Neural progenitor cell (in vitro differentiated cells): ENCODE measurements at regions not wholly inside any gene's neighbourhood (a gene's known extent, or its start where the extent isn't known, plus 50 kb on each side); places are given as distances from the start of the nearest gene placed in this dataset.
A peak's percentile ranks its signal among the peaks of the same experiment; 100 is the strongest.

Source experiments
- DNase-seq: peaks from one replicate; pipeline ENCODE4 v3.0.0-alpha.2; 2016; ENCODE audit warnings: low spot score
- H2AFZ ChIP-seq: fragments of 200-600 bp; sonication (generic); replicated peaks from 2 replicates; pipeline ENCODE4 v1.6.1; 2016; ENCODE audit warnings: antibody characterized with exemption
- H3F3A ChIP-seq: fragments of 200-600 bp; sonication (generic); 2 replicates; pipeline ENCODE4 v1.6.1; 2016; ENCODE audit warnings: antibody characterized with exemption, low read depth
- H3K27ac ChIP-seq: fragments of 200-600 bp; sonication (generic); 2 replicates; pipeline ENCODE4 v1.5.1; 2016; ENCODE audit warnings: mild to moderate bottlenecking
- H3K27me3 ChIP-seq: fragments of 200-600 bp; sonication (generic); 2 replicates; pipeline ENCODE4 v1.6.1; 2016; ENCODE audit warnings: mild to moderate bottlenecking, moderate library complexity
- H3K36me3 ChIP-seq: fragments of 200-600 bp; sonication (generic); 2 replicates; pipeline ENCODE4 v1.5.1; 2016
- H3K4me1 ChIP-seq: fragments of 200-600 bp; sonication (generic); 2 replicates; pipeline ENCODE4 v1.6.1; 2016; ENCODE audit warnings: mixed run types
- H3K4me2 ChIP-seq: fragments of 200-600 bp; sonication (generic); 2 replicates; pipeline ENCODE4 v1.6.1; 2016
- H3K4me3 ChIP-seq: fragments of 200-600 bp; sonication (generic); 2 replicates; pipeline ENCODE4 v1.5.1; 2016
- H3K79me2 ChIP-seq: fragments of 200-600 bp; sonication (generic); 2 replicates; pipeline ENCODE4 v1.6.1; 2016; ENCODE audit warnings: low read depth
- H3K9ac ChIP-seq: fragments of 200-600 bp; sonication (generic); 2 replicates; pipeline ENCODE4 v1.6.1; 2016
- H3K9me3 ChIP-seq: fragments of 200-600 bp; sonication (generic); 2 replicates; pipeline ENCODE4 v1.5.1; 2016; ENCODE audit warnings: low read depth
- H4K20me1 ChIP-seq: fragments of 200-600 bp; sonication (generic); 2 replicates; pipeline ENCODE4 v1.6.1; 2016; ENCODE audit warnings: low read depth
- H3K27ac Mint-ChIP-seq: 3 replicates; pipeline ENCODE4 v1.8.0; 2021; ENCODE audit warnings: mixed read lengths
- H3K27me3 Mint-ChIP-seq: 2 replicates; pipeline ENCODE4 v1.8.0; 2022; ENCODE audit warnings: low read depth, mild to moderate bottlenecking, inconsistent platforms, moderate library complexity, mixed read lengths; ENCODE audit not compliant: insufficient read depth
- H3K36me3 Mint-ChIP-seq: 3 replicates; pipeline ENCODE4 v1.8.0; 2021; ENCODE audit warnings: mixed read lengths
- H3K4me1 Mint-ChIP-seq: 3 replicates; pipeline ENCODE4 v1.8.0; 2021; ENCODE audit warnings: mixed read lengths
- H3K4me3 Mint-ChIP-seq: 3 replicates; pipeline ENCODE4 v1.8.0; 2021; ENCODE audit warnings: mild to moderate bottlenecking, moderate library complexity, mixed read lengths
- H3K9me3 Mint-ChIP-seq: 3 replicates; pipeline ENCODE4 v1.8.0; 2020; ENCODE audit warnings: mixed read lengths
- CTCF ChIP-seq: fragments of 200-600 bp; sonication (generic); IDR thresholded peaks from 2 replicates; pipeline ENCODE4 v1.5.1; 2017; ENCODE audit warnings: antibody characterized with exemption, mild to moderate bottlenecking
- EZH2 ChIP-seq: fragments of 200-600 bp; sonication (generic); IDR thresholded peaks from 2 replicates; pipeline ENCODE4 v1.6.1; 2017; ENCODE audit warnings: antibody characterized with exemption, mild to moderate bottlenecking, moderate library complexity
- EZH2phosphoT487 ChIP-seq: fragments of 200-600 bp; sonication (generic); IDR thresholded peaks from 2 replicates; pipeline ENCODE4 v1.6.1; 2017; ENCODE audit warnings: antibody characterized with exemption

GRCh38 chrX:95629737-95630136 is 1054.9 kb upstream of the DIAPH2 start:
- peak; percentile 3 for DNase-seq
- Mint-ChIP-seq H3K36me3 (no peaks in the 10 kb centered on the region), H3K27ac (no peak overlapping the region), H3K4me1 (no peaks in the 10 kb centered on the region), H3K9me3 (peaks cover 23% of the 10 kb centered on the region), H3K4me3 (no peak overlapping the region), H3K27me3 (no peaks in the 10 kb centered on the region)
- Histone ChIP-seq H3K4me3 (no peak overlapping the region), H3K27me3 (no peaks in the 10 kb centered on the region), H2AFZ (no peak overlapping the region), H3K36me3 (no peaks in the 10 kb centered on the region), H3F3A (no peaks in the 10 kb centered on the region), H3K9ac (no peak overlapping the region), H3K4me1 (no peaks in the 10 kb centered on the region), H4K20me1 (no peaks in the 10 kb centered on the region), H3K79me2 (no peaks in the 10 kb centered on the region), H3K4me2 (no peak overlapping the region), H3K9me3 (peaks cover 31% of the 10 kb centered on the region), H3K27ac (no peak overlapping the region)
- TF ChIP-seq CTCF (no peak), EZH2phosphoT487 (no peak), EZH2 (no peak)

DNA sequence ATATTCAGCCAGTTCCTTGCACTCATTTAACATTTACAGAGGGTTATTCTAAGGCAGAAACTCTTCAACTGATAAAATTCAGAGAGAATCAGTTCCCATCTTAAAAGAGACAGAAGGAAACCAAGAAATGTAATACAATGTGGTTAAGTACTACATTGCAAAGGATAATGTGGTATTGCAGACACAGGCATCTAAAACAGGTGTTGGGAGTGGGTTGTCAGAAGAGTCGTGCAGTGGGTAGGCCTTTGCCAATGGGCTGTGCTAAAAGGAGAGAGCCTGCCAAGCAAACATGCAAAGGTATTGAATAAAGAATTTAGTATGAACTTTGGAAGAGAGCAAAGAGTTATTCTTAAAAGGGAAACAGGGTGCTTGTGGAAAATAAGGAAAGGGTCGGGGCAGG is 1044.4 kb upstream of the DIAPH2 start:
- Histone ChIP-seq H3K79me2 (no peaks in the 10 kb centered on the region), H4K20me1 (no peaks in the 10 kb centered on the region), H3K9ac (no peak overlapping the region), H3K36me3 (no peaks in the 10 kb centered on the region), H2AFZ (no peak overlapping the region), H3F3A (no peaks in the 10 kb centered on the region), H3K4me3 (no peak overlapping the region), H3K4me2 (no peak overlapping the region), H3K27me3 (no peaks in the 10 kb centered on the region), H3K9me3 (no peaks in the 10 kb centered on the region), H3K4me1 (no peaks in the 10 kb centered on the region), H3K27ac (no peak overlapping the region)
- H3K27ac Mint-ChIP-seq: no peak overlapping the region
- DNase-seq: no peak
- H3K4me1 Mint-ChIP-seq: peaks cover 5% of the 10 kb centered on the region
- peaks cover 6% of the 10 kb centered on the region for H3K9me3 Mint-ChIP-seq
- no peaks in the 10 kb centered on the region for H3K36me3 Mint-ChIP-seq
- no peaks in the 10 kb centered on the region for H3K27me3 Mint-ChIP-seq
- H3K4me3 Mint-ChIP-seq: no peak overlapping the region
- TF ChIP-seq EZH2 (no peak), EZH2phosphoT487 (no peak), CTCF (no peak)

GRCh38 chrX:95645738-95646137 is 1038.9 kb upstream of the DIAPH2 start:
- Histone ChIP-seq H3K79me2 (no peaks in the 10 kb centered on the region), H3K4me1 (no peaks in the 10 kb centered on the region), H3K9ac (no peak overlapping the region), H4K20me1 (no peaks in the 10 kb centered on the region), H2AFZ (no peak overlapping the region), H3K27ac (no peak overlapping the region), H3K4me3 (no peak overlapping the region), H3F3A (no peaks in the 10 kb centered on the region), H3K27me3 (no peaks in the 10 kb centered on the region), H3K36me3 (no peaks in the 10 kb centered on the region), H3K4me2 (no peak overlapping the region), H3K9me3 (no peaks in the 10 kb centered on the region)
- H3K9me3 Mint-ChIP-seq: peaks cover 5% of the 10 kb centered on the region
- DNase-seq: no peak
- no peaks in the 10 kb centered on the region for H3K36me3 Mint-ChIP-seq
- no peaks in the 10 kb centered on the region for H3K27me3 Mint-ChIP-seq
- H3K4me1 Mint-ChIP-seq: peaks cover 5% of the 10 kb centered on the region
- H3K27ac Mint-ChIP-seq: no peak overlapping the region
- no peak for TF ChIP-seq EZH2
- TF ChIP-seq CTCF: no peak
- TF ChIP-seq EZH2phosphoT487: no peak
- H3K4me3 Mint-ChIP-seq: no peak overlapping the region

DNA sequence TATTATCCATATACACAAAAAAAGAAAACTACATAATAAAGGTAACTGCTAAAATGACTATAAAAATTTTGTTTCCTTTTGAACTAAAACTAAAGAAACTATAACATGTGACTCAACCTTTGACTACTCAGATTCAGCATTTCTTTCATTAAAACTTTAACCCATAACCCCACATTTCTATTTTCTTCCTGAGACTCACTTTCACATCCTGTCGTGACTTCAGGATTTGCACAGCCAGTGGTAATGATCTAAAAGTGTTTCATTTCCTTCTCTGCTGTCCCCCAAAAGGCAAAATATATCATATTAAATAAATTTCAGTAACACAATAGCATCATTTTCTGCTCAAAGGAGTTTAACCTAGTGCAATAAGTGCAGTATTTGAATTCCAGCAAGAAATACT is 1022.4 kb upstream of the DIAPH2 start:
- Mint-ChIP-seq H3K27ac (no peak overlapping the region), H3K9me3 (no peaks in the 10 kb centered on the region), H3K27me3 (peaks cover 5% of the 10 kb centered on the region), H3K36me3 (no peaks in the 10 kb centered on the region), H3K4me1 (no peaks in the 10 kb centered on the region), H3K4me3 (no peak overlapping the region)
- no peak overlapping the region for H3K4me2 ChIP-seq
- H3K27ac ChIP-seq: no peak overlapping the region
- DNase-seq: no peak
- H3K27me3 ChIP-seq: no peaks in the 10 kb centered on the region
- no peaks in the 10 kb centered on the region for H3K36me3 ChIP-seq
- TF ChIP-seq EZH2: no peak
- no peak for TF ChIP-seq EZH2phosphoT487
- TF ChIP-seq CTCF: no peak
- no peaks in the 10 kb centered on the region for H3K4me1 ChIP-seq
- H3K79me2 ChIP-seq: no peaks in the 10 kb centered on the region
- H3K9me3 ChIP-seq: no peaks in the 10 kb centered on the region
- H3F3A ChIP-seq: no peaks in the 10 kb centered on the region
- no peak overlapping the region for H3K4me3 ChIP-seq
- no peak overlapping the region for H2AFZ ChIP-seq
- no peaks in the 10 kb centered on the region for H4K20me1 ChIP-seq
- no peak overlapping the region for H3K9ac ChIP-seq
